HepG2 (cell line): ENCODE measurements at regions not wholly inside any gene's neighbourhood (a gene's known extent, or its start where the extent isn't known, plus 50 kb on each side); places are given as distances from the start of the nearest gene placed in this dataset.

Experiments used
- ARNT ChIP-seq: fragments of 450-650 bp; IDR thresholded peaks from 2 replicates; pipeline ENCODE4 v1.6.1; 2017
- CTCF ChIP-seq: sonication (generic); formaldehyde crosslinking; IDR thresholded peaks from 2 replicates; pipeline ENCODE4 v1.5.0; 2020; ENCODE audit warnings: mild to moderate bottlenecking, missing genetic modification reagents, moderate library complexity
- ZKSCAN1 ChIP-seq: fragments of 150-350 bp; IDR thresholded peaks from 2 replicates; pipeline ENCODE4 v1.6.1; 2014; ENCODE audit warnings: low read length

GRCh38 chr3:72097053-72097452 lies 312.1 kb upstream of the PROK2 start:
- TF ChIP-seq ZKSCAN1 = no peak
- TF ChIP-seq CTCF (CRISPR knock-in tag) = no peak
- no peak for TF ChIP-seq ARNT
